Lower leg skin (tissue), 4 donors: ENCODE measurements at regions not wholly inside any gene's neighbourhood (a gene's known extent, or its start where the extent isn't known, plus 50 kb on each side); places are given as distances from the start of the nearest gene placed in this dataset.

Experiments
- DNase-seq, 2 donors: peaks; one replicate each; pipeline ENCODE4 v3.0.0-alpha.2; 2019; ENCODE audit warnings: low spot score in 2 of 2
- H3K4me3 ChIP-seq: fragments of 200-600 bp; sonication (generic); 2 replicates; pipeline ENCODE4 v1.5.1; 2017; ENCODE audit warnings: mild to moderate bottlenecking, low read depth; ENCODE audit not compliant: poor library complexity, severe bottlenecking
- POLR2A ChIP-seq, 2 donors: fragments of 450-650 bp; IDR thresholded peaks; one replicate each; pipeline ENCODE4 v1.6.1; 2016 to 2017; ENCODE audit warnings: antibody characterized with exemption in 2 of 2, mild to moderate bottlenecking in 1 of 2, moderate library complexity in 1 of 2
- WGBS, 2 donors: methylation state at CpG; one replicate each; pipeline ENCODE4 v1.1.5; 2018; 5-methylcytosine and 5-hydroxymethylcytosine counted together
- intact Hi-C: fragments of 100-400 bp; cut with DNase I; formaldehyde crosslinking; loops from one replicate; pipeline ENCODE4 v1.15.0; 2023; ENCODE audit warnings: low total_unique reads
- TF ChIP-seq, protein P1 (sequence below), 3 donors: fragments of 450-650 bp; IDR thresholded peaks; one replicate each; pipeline ENCODE4 v1.5.1; 2016; ENCODE audit warnings: antibody characterized with exemption in 3 of 3, mild to moderate bottlenecking in 3 of 3, moderate library complexity in 2 of 3

DNA sequence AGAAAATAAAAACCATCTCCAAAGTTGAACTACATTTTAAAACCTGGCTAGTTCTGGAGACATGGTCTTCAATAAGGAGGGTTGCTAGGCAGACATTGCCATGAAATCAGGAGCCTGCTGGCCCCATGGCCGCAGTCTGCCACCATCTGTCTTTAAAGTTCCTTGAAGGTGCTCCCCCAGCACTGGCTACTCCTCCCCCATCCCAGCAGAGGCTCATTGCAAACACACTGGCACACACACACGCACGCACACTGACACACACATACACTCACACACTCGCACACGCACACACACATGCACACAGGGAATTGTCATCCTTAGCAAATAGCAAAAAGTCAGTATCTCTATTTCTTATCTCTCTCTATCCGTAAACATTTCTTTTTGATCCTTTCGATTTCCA, 68.4 kb downstream of the ZIC5 start:
- no peak for DNase-seq
- intact Hi-C loops = loop anchor here (10.0 kb wide), 1 partner anchor 238 kb away; no protein-coding TSS in a partner anchor
- 84 to 92% methylated on average over 7 of the region's 7 CpGs for WGBS, 2 donors
- H3K4me3 ChIP-seq = no peak overlapping the region
- TF ChIP-seq, protein P1, sequence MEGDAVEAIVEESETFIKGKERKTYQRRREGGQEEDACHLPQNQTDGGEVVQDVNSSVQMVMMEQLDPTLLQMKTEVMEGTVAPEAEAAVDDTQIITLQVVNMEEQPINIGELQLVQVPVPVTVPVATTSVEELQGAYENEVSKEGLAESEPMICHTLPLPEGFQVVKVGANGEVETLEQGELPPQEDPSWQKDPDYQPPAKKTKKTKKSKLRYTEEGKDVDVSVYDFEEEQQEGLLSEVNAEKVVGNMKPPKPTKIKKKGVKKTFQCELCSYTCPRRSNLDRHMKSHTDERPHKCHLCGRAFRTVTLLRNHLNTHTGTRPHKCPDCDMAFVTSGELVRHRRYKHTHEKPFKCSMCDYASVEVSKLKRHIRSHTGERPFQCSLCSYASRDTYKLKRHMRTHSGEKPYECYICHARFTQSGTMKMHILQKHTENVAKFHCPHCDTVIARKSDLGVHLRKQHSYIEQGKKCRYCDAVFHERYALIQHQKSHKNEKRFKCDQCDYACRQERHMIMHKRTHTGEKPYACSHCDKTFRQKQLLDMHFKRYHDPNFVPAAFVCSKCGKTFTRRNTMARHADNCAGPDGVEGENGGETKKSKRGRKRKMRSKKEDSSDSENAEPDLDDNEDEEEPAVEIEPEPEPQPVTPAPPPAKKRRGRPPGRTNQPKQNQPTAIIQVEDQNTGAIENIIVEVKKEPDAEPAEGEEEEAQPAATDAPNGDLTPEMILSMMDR (IDR thresholded peaks at IDR 0.05) = no peak
- no peak for TF ChIP-seq POLR2A (IDR thresholded peaks at IDR 0.05)

DNA sequence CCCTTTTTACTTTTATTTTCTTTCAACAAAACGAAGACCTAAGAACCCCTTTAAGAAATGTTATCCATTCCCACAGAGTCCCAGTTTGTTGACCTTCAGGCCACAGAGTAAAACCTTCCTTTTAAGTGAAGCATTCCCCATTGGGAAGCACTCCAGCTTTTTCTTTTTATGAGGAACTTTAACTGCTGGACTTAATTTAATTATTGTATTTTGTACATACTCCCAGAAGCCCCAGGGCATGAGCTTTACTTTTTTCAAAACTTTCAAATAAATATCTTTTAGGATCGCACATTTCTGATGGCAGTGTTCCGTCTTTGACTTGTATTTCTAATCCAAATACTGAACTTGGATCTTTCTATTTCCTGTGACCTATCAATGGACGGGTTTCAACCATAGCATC, 68.9 kb downstream of the ZIC5 start:
- DNase-seq = no peak
- 36 to 55% methylated on average over 4 of the region's 4 CpGs for WGBS, 2 donors
- no peak overlapping the region for H3K4me3 ChIP-seq
- no peak for TF ChIP-seq POLR2A (IDR thresholded peaks at IDR 0.05)
- TF ChIP-seq, protein P1 (IDR thresholded peaks at IDR 0.05) = no peak
- intact Hi-C loops = loop anchor here (10.0 kb wide), 1 partner anchor 238 kb away; no protein-coding TSS in a partner anchor

DNA sequence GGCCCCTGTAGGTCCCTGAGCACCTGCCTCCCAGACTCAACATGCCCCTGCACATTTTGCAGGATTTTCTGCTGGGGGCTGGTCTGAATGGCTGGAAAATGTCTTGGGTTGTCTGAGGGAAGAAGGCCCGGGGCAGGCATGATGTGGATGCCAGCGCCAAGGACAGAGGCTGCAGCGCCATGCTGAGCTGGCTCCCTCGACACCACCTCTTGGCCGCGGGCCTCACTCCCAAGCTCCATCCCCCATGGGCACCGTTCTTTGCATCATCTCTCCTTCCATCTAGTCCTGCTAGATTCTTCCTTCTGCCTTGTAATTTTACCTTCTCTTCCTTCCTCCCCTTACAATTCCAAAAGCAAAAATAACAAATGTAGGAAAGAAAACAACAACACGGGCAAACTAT, 70.6 kb downstream of the ZIC5 start:
- intact Hi-C loops = loop anchor here (10.0 kb wide), 1 partner anchor 236 kb away; no protein-coding TSS in a partner anchor
- no peak for DNase-seq
- no peak for TF ChIP-seq POLR2A (IDR thresholded peaks at IDR 0.05)
- TF ChIP-seq, protein P1 (IDR thresholded peaks at IDR 0.05) = no peak
- H3K4me3 ChIP-seq = no peak overlapping the region
- WGBS, 2 donors = 86 to 89% methylated on average over 8 of the region's 8 CpGs

DNA sequence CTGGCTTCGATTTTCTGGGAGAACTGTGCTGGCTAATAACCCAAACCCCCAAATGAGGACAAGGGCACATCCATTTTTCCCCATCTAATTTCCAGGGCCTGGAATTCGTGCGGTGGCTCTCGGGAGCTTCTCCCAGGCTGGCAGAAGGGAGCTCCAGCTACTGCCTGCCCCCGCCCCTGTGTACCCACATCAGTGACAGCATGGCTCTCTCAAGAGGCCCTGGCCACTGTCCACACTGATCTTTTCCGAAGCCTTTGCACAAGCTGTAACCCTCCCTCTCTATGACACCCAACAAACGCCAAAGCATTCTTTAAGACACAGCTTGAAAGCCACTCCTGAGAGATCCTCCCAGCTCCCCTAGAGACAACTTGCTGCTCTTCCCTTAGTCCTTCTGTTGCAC, 73.1 kb downstream of the ZIC5 start:
- H3K4me3 ChIP-seq = no peak overlapping the region
- intact Hi-C loops = no loop called here
- WGBS, 2 donors = 80 to 91% methylated on average over 7 of the region's 7 CpGs
- TF ChIP-seq, protein P1 (IDR thresholded peaks at IDR 0.05) = no peak
- TF ChIP-seq POLR2A (IDR thresholded peaks at IDR 0.05) = no peak
- peak in 1 of 2 donors; percentile 43 for DNase-seq

DNA sequence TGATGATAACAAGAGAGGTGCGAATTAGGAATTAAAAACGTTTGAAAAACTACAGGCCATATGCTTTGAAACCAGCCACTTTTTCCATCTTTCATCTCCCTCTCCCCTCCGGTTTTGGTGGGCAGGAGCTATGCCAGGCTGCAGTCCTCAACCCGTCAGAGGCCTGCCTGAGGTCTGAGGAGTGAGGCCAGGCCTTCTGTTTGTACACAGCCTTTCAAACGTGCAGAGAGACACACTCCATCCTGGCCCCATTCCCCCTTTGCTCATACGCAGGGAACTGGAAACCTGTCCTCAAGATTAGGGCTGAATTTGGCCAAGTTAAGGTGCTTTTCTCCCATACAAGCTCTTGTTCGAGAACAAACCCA, 74.5 kb downstream of the ZIC5 start:
- WGBS, 2 donors = 86 to 89% methylated on average over 7 of the region's 7 CpGs
- DNase-seq = peak in 1 of 2 donors; percentile 32
- intact Hi-C loops = no loop called here
- no peak overlapping the region for H3K4me3 ChIP-seq
- TF ChIP-seq, protein P1 (IDR thresholded peaks at IDR 0.05) = no peak
- no peak for TF ChIP-seq POLR2A (IDR thresholded peaks at IDR 0.05)

DNA sequence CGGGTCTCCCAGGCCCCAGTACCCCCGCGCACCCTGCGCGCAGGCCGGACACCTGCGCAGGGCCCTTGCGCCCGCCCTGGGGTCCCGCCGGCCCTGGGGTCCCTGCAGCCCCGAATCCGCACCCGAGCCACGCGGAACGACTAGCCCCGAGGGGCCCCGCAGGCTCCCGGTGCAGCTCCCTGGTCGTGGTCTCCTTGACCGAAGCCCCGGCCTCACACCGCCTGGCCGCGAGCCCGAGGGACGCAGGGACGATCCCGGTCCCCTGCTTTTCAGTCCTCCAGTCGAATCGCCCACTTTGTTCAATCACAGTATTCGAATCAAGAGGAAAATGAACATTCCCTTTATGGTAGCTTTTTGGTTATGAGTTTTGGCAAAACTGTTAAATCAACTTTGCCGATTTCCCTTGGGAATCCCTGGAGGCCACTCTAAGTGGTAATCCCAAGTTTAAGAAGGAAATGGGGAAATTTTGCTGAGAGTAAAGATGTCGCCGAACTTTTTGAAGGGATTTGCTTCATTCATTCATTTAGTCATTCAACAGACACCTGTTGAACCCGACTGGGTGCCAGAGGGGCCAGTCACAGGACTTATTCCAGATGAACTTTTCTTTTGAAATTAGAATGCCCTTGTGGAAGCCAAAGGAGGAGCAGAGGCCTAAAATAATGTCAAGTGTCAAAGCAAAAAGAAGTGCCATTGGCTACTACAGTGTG, 75.0 kb downstream of the ZIC5 start:
- intact Hi-C loops = no loop called here
- H3K4me3 ChIP-seq = no peak overlapping the region
- 67 to 75% methylated on average over 33 to 37 of the region's 37 CpGs for WGBS, 2 donors
- DNase-seq = peak in 1 of 2 donors; percentile 79
- TF ChIP-seq, protein P1 (IDR thresholded peaks at IDR 0.05) = no peak
- TF ChIP-seq POLR2A (IDR thresholded peaks at IDR 0.05) = no peak
